GM19455 (cell line): ENCODE measurements at regions not wholly inside any gene's neighbourhood (a gene's known extent, or its start where the extent isn't known, plus 50 kb on each side); places are given as distances from the start of the nearest gene placed in this dataset.

ENCODE experiments used
- ATAC-seq: cut with Tn5 transposase; IDR thresholded peaks from one replicate; pipeline ENCODE4 v1.9.1; 2021; ENCODE audit not compliant: unreplicated experiment

DNA sequence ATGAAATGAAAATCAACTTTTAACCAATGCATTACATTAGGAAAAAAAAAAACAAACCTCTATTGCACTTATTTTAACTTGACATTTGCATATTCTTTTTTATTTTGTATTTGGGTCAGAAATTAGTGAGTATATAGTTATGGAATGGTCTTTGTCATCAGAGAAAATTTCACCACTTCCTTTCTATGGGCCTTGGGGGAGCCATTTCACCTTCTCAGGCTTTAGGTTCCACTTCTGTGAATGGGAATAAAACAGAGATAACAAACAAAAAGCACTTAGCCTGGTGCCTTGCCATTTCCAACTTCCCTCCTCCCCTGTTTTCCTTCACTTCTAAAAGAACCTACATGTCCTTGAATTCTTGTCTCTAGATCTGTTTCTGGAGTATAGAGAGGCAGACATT lies 168.0 kb upstream of the STT3B start:
- ATAC-seq: no peak

- ATAC-seq: no peak
These were observed 165.2 kb upstream of the STT3B start for GRCh38 chr3:31367518-31367917.

DNA sequence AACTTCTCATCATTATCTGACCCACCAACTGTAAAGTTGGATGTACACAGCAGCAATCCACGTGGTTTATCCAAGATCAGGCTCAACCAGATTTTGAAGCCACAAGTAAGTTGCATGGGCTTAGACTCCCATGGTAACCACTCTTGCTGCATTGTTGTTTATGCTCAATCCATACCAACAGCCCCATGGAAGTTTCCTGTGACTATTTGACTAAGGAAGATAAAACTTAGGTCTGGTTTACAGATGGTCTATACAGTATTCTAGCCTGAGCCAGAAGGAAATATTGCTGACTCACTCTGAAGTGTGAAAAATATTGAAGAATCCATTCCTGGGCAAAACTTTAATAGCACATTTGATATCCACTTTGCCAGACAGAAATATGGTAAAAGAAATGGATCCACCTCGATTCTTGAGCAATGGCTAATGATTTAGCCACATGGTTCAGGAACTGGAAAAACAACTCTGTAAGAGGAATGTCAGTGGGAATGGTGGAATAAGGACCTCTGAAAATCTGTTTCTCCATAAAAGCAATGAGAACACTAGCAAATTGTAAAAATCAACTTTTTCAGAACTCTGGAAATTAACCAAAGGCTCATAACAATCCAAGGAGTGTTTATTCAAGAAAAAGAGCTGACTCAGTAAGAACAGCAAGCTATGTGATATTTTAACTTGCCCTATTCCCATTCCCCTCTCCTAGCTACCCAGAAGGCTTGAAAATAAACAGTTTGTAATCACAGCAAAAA lies 162.9 kb upstream of the STT3B start:
- ATAC-seq: no peak

GRCh38 chr3:31370380-31370666 lies 162.4 kb upstream of the STT3B start:
- ATAC-seq: no peak

- ATAC-seq: no peak
These were observed 162.0 kb upstream of the STT3B start for GRCh38 chr3:31370681-31371080.

GRCh38 chr3:31371484-31372177 lies 161.1 kb upstream of the STT3B start:
- no peak for ATAC-seq

GRCh38 chr3:31373681-31374080 lies 159.0 kb upstream of the STT3B start:
- no peak for ATAC-seq

- no peak for ATAC-seq
These were observed 155.6 kb upstream of the STT3B start for GRCh38 chr3:31377045-31377642.

GRCh38 chr3:31378231-31378630 lies 154.5 kb upstream of the STT3B start:
- no peak for ATAC-seq

GRCh38 chr3:31379598-31379997 lies 153.1 kb upstream of the STT3B start:
- ATAC-seq: no peak

DNA sequence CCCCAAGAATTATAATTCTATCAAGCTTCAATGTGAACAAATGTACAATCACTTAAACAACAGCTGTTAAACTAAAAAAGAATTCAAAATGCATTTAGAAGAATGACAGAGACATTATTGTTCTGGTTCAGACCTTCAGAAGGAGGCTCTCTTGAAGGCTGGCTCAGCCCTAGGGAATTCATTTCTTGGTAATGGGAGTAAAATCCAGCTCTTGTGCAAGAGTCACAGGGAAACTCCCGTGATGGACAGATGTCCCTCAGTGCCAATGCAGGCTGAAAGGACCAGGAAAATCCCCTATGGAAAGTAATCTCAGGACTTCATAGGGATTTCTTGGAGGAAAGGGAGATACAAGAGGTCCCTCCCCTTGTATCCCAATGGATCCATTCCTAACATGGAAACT lies 149.9 kb upstream of the STT3B start:
- ATAC-seq: no peak

- ATAC-seq: no peak
These were observed 148.6 kb upstream of the STT3B start for GRCh38 chr3:31384117-31384516.

DNA sequence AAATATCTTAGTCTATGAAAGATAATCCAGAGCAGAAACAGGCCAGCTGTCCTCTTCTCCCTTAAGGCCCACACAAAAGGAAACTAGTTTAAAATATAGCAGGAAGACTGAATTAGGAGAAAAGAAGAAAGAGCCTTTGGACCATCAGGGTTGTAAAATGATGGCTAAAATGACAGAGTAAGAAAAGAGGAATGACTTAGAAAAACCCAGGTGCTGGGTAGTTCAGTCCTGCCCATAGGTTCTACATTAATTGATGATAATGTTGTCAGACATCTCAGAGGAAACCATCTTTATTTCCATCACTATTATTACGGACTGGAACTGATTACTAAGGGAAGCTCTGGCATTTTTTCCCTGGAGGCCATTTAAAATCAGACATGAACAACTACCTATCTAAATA lies 142.8 kb upstream of the STT3B start:
- ATAC-seq: no peak

GRCh38 chr3:31390466-31390865 lies 142.3 kb upstream of the STT3B start:
- ATAC-seq: no peak

GRCh38 chr3:31391150-31391549 lies 141.6 kb upstream of the STT3B start:
- no peak for ATAC-seq

DNA sequence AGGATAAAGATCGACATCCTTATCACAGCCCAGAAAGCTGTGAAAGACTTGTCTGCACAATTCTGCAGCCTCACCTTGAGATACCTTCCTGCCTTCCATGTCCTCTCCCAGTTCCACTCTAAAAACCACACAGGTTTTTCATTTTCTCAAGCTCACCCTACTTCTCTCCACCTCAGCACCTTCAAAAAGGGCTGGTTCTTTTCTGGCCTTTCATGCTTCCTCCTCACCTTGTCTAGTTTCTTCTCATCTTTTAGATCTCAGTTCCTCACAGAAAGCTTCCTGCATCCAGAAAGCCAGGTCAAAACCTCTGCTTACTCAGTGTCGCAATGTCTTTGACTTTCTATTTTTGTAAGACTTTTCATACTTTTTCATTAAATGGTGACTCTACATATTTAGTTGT lies 140.2 kb upstream of the STT3B start:
- ATAC-seq: peak; percentile 52

GRCh38 chr3:31399271-31399670 lies 133.5 kb upstream of the STT3B start:
- ATAC-seq: no peak

DNA sequence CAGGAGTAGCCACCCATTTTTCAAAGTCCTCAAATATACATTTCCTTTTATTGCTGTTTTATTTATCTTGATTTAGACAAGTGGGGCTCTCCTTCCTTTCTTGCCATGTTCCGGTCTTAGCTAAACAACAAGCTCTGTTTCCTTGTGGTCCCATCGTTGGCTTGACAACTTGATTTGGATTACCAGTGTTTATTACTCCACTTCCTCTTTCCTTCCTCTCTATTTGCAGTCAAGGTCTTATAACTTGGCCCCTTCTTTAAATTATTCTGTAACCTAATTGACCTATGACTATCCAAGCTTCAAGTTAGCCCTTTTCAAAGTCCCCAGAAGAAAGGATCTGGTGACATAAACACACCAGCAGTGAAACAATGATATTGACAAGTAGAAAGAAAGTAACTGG lies 130.6 kb upstream of the STT3B start:
- ATAC-seq: no peak

DNA sequence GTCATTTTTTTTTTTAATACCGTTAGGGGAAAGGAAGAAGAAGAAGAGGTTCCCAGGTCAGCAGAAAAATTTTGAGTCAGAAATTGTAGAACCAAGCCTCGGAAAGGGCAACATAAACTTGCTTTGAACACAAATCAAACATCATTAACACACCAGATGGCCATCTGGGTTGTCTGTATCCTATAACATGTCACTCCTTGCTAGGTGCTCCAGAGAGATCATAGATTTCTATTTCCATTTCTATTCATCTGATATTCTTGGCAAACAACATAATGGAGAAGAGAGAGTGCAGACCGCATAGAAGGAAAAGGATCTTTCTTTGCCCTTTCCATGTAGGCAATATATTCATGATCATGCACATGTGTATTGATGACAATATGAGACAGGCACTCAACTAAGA lies 129.5 kb upstream of the STT3B start:
- ATAC-seq: no peak

DNA sequence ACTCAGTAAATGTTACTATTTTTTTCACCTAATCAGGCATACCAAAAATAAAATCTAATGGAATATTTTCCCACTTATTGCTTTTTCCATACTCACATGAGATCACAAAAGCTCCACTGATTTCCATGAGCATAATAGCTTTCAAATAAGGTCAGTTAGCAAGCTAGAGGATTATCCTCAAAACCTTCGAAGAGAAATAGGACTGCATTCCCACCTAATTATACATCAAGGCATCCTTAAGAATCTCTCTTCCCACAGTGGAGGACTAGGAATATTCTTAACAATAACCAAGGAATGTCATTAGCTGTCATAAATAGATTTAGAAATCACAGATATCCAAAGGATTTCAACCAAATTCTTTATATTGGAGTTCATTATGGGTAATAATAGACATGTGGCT lies 127.9 kb upstream of the STT3B start:
- ATAC-seq: no peak

- no peak for ATAC-seq
These were observed 127.2 kb upstream of the STT3B start for GRCh38 chr3:31405515-31405914.

GRCh38 chr3:31406896-31407295 lies 125.8 kb upstream of the STT3B start:
- ATAC-seq: no peak

DNA sequence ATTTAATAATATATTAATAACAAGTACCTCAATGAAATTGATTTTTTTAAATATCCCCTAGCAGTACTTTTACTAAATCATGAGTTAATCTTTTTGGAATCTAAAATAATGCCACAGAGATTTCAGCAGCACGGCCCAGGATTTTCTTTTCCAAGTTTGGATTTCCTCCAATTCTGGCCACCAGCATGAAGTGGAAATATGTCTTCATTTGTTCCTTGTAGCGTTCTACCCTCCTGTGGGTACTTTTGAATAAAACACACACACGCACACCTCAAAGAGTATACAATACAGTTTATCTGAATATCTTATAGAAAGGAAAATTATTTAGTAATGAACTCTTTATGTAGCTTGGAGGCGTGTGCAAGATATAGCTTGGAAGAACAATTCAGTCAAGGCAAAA lies 125.1 kb upstream of the STT3B start:
- no peak for ATAC-seq
